Heart right ventricle (tissue), 16 donors: ENCODE measurements at regions not wholly inside any gene's neighbourhood (a gene's known extent, or its start where the extent isn't known, plus 50 kb on each side); places are given as distances from the start of the nearest gene placed in this dataset.
A peak's percentile ranks its signal among the peaks of the same experiment; 100 is the strongest.

ENCODE experiments used
- ATAC-seq, 8 donors: fragments of 200-7000 bp; cut with Tn5 transposase; one replicate each; pipeline ENCODE4 v1.9.1; 2020; ENCODE audit warnings: mild to moderate bottlenecking in 8 of 8, moderate library complexity in 8 of 8, moderate number of reproducible peaks in 1 of 8
- DNase-seq, 2 donors: peaks; one replicate each; pipeline ENCODE4 v3.0.0-alpha.2; 2020
- H3K27ac ChIP-seq, 10 donors: fragments of 200-600 bp; sonication (generic) in 2 of 10; one replicate each; pipeline versions ENCODE4 v1.5.0 to v1.8.0; 2020 to 2022; ENCODE audit warnings: mild to moderate bottlenecking in 3 of 10
- H3K27me3 ChIP-seq, 7 donors: fragments of 200-600 bp; one replicate each; pipeline ENCODE4 v1.8.0; 2021 to 2022; ENCODE audit warnings: mild to moderate bottlenecking in 2 of 7
- H3K36me3 ChIP-seq, 9 donors: fragments of 200-600 bp; sonication (generic) in 1 of 9; one replicate each; pipeline versions ENCODE4 v1.5.0 to v1.8.0; 2020 to 2022; ENCODE audit warnings: mild to moderate bottlenecking in 2 of 9
- H3K4me1 ChIP-seq, 9 donors: fragments of 200-600 bp; sonication (generic) in 1 of 9; one replicate each; pipeline versions ENCODE4 v1.5.0 to v1.8.0; 2020 to 2022; ENCODE audit warnings: mild to moderate bottlenecking in 4 of 9
- H3K4me3 ChIP-seq, 10 donors: fragments of 200-600 bp; sonication (generic) in 2 of 10; one replicate each; pipeline versions ENCODE4 v1.5.0 to v1.8.0; 2020 to 2022; ENCODE audit warnings: mild to moderate bottlenecking in 7 of 10, moderate library complexity in 2 of 10
- H3K9me3 ChIP-seq, 11 donors: fragments of 200-600 bp in 10 of 11; sonication (generic) in 2 of 11; one replicate each; pipeline versions ENCODE4 v1.5.0 to v1.8.0; 2013 to 2022; ENCODE audit warnings: mild to moderate bottlenecking in 2 of 11, control low read depth in 1 of 11, moderate library complexity in 1 of 11
- WGBS, 2 donors: extraction: QIAGEN DNeasy Blood & Tissue Kit; methylation state at CpG; one replicate each; pipeline ENCODE4 v1.1.7; 2013; ENCODE audit warnings: inconsistent platforms in 1 of 2; 5-methylcytosine and 5-hydroxymethylcytosine counted together
- intact Hi-C, 10 donors: fragments of 100-400 bp; cut with DNase I; formaldehyde crosslinking; loops; one replicate each; pipeline versions ENCODE4 v1.11.1 to v1.14.2; 2022
- TF ChIP-seq, protein P1 (sequence below), 9 donors: fragments of 200-600 bp; sonication (generic) in 2 of 9; IDR thresholded peaks; one replicate each; pipeline versions ENCODE4 v1.5.0 to v1.8.0; 2021 to 2022; ENCODE audit warnings: antibody characterized with exemption in 9 of 9, mild to moderate bottlenecking in 5 of 9, moderate library complexity in 1 of 9
- donor health status: Arrhythmogenic right ventricular cardiomyopathy.
- donor health status: ischemic (EF 13 %, LVEDD 7.1; RV severe dilation, severe dysfunction).
- donor health status: healthy with polysubstance abuse.
- donor health status: DM: no; HTN: yes; CAD: no.
- donor health status: DM: no; HTN: no; CAD: no.
- donor health status: ischemic (EF 25% LVEDD 6.9; RV normal size, moderate dysfunction).
- donor health status: ischemic (EF 25% LVEDD 5.7; RV mildly dilated, moderate dysfunction).
- donor health status: healthy.
- donor health status: DM: yes; HTN: yes; CAD: no.
- donor health status: Ischemic cardiomyopathy.
- donor health status: ischemic (EF 35%, LVEDD 5.7; RV mildly dilated, moderate dysfunction).
- donor health status: nonischemic (EF 11% LVEDD 7.7; RV severe dilation, severe dysfunction).
- donor health status: DM: yes; HTN: yes; CAD: no.
- donor health status: PGD.
- donor health status: ischemic (EF 29% LVEDD 5.4; RV normal size, mild dysfunction).
- donor health status: nonischemic (EF 23%, LVEDD 6.1; RV moderate dilation, normal function).

DNA sequence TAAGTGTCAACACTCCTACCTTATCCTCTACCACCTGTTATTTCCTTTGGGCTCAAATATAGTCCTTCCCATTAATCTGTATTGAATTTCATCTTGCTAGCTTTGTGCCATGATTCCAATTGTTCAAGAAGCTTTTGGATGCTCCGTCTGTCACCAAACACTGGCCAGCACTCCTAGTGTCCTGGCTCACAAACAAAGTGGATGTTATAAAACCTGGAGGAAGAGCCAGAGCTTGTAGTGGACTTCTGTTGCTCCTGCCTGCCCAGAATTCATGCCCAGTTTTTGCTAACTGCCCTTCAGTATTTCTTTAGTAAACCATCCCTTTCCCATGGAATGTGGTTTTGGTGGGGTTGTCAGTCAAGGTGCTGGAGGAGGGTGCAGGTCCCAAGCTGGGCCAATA is 77.2 kb upstream of the HS3ST2 start:
- DNase-seq (no peak), ATAC-seq (no peak)
- Histone ChIP-seq H3K27ac (no peak overlapping the region), H3K9me3 (peaks cover 0 to 3% (median 0%) of the 10 kb centered on the region in 11 donors), H3K4me1 (no peaks in the 10 kb centered on the region), H3K36me3 (no peaks in the 10 kb centered on the region), H3K4me3 (no peak overlapping the region), H3K27me3 (peaks cover 0 to 13% (median 0%) of the 10 kb centered on the region in 7 donors)
- 82 to 83% methylated on average over 1 of the region's 1 CpG for WGBS, 2 donors
- intact Hi-C loops = no loop called here
- TF ChIP-seq, protein P1, sequence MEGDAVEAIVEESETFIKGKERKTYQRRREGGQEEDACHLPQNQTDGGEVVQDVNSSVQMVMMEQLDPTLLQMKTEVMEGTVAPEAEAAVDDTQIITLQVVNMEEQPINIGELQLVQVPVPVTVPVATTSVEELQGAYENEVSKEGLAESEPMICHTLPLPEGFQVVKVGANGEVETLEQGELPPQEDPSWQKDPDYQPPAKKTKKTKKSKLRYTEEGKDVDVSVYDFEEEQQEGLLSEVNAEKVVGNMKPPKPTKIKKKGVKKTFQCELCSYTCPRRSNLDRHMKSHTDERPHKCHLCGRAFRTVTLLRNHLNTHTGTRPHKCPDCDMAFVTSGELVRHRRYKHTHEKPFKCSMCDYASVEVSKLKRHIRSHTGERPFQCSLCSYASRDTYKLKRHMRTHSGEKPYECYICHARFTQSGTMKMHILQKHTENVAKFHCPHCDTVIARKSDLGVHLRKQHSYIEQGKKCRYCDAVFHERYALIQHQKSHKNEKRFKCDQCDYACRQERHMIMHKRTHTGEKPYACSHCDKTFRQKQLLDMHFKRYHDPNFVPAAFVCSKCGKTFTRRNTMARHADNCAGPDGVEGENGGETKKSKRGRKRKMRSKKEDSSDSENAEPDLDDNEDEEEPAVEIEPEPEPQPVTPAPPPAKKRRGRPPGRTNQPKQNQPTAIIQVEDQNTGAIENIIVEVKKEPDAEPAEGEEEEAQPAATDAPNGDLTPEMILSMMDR (IDR thresholded peaks at IDR 0.05) = no peak

DNA sequence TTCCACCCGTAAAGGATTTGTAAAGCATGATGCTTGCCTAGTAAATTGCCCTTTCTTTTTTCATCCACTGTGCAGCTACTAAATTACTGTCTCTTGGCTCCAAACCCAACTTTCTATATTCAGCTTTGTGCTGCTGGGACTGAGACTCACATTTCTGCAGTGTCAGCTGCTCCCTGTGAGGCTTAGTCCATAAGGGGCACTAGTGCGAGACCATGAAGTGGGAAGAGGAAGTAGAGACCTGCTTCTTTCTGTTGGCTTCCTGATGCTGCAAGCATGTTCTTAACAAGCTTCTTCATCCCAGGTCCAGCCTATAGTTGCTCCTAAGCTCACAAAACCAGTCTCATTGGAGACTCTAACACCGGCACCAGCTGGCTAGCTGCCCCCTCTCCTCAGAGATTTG is 74.9 kb upstream of the HS3ST2 start:
- ATAC-seq = peak in 2 of 8 donors; percentile 15 to 42
- Histone ChIP-seq H3K27ac (no peak overlapping the region), H3K9me3 (peaks cover 0 to 6% (median 0%) of the 10 kb centered on the region in 11 donors), H3K4me1 (no peaks in the 10 kb centered on the region), H3K36me3 (no peaks in the 10 kb centered on the region), H3K4me3 (no peak overlapping the region), H3K27me3 (peaks cover 0 to 12% (median 0%) of the 10 kb centered on the region in 7 donors)
- no peak for DNase-seq
- TF ChIP-seq, protein P1 (IDR thresholded peaks at IDR 0.05) = no peak
- whole genome bisulfite sequencing, 2 donors = 66 to 78% methylated on average over 3 of the region's 3 CpGs
- intact Hi-C loops = no loop called here

DNA sequence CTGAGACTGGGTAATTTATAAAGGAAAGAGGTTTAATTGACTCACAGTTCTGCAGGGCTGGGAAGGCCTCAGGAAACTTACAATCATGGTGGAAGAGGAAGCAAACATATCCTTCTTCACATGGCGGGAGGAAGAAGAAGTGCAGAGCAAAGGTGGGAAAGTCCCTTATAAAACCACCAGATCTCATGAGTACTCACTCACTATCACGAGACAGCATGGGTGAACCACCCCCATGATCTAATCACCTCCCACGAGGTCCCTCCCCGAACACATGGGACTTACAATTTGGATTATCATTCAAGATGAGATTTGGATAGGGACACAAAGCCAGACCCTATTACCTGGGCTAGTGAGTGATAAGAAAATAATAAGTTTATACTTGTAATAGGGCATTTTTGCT is 70.6 kb upstream of the HS3ST2 start:
- Histone ChIP-seq H3K4me3 (no peak overlapping the region), H3K9me3 (peaks cover 0 to 13% (median 0%) of the 10 kb centered on the region in 11 donors), H3K27me3 (peaks cover 0 to 7% (median 0%) of the 10 kb centered on the region in 7 donors), H3K36me3 (no peaks in the 10 kb centered on the region), H3K27ac (no peak overlapping the region), H3K4me1 (no peaks in the 10 kb centered on the region)
- ATAC-seq (no peak), DNase-seq (no peak)
- TF ChIP-seq, protein P1 (IDR thresholded peaks at IDR 0.05) = no peak
- WGBS, 2 donors = 71 to 72% methylated on average over 4 of the region's 4 CpGs
- intact Hi-C loops = no loop called here

DNA sequence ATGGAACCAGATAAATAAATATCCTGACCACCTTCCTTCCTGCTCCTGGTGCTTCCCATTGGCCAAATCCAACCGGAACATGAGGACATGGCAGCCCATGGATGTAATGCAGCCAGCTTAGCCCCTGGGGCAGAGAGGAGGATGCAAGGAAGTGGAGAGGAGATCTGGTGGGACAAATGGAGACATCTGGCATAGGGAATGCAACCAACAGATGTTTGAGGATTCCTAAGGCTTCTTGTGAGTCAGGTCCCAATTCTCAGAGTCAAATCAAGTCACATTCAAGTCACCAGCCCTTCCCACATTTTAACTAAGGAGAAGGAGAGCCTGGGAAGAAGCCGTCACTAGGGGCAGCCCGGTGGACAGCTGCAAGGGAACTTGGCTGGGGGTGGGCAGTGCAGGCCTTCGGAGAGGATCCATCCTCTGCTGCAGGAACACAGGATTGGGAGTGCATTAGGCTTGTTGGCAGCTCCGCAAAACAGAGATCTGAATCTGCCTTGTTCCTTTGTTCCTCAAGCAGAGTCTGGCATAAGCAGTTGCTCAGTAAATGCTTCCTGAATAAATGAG is 62.8 kb upstream of the HS3ST2 start:
- intact Hi-C loops = no loop called here
- Histone ChIP-seq H3K27me3 (peaks cover 0 to 8% (median 0%) of the 10 kb centered on the region in 7 donors), H3K36me3 (no peaks in the 10 kb centered on the region), H3K9me3 (peaks cover 0 to 16% (median 0%) of the 10 kb centered on the region in 11 donors), H3K4me3 (no peak overlapping the region), H3K27ac (no peak overlapping the region), H3K4me1 (no peaks in the 10 kb centered on the region)
- WGBS, 2 donors = 59 to 60% methylated on average over 5 of the region's 5 CpGs
- ATAC-seq (peak in 3 of 8 donors; percentile 42 to 55 (median 47)), DNase-seq (no peak)
- TF ChIP-seq, protein P1 (IDR thresholded peaks at IDR 0.05) = no peak
